ENCODE measurements at regions not wholly inside any gene's neighbourhood (a gene's known extent, or its start where the extent isn't known, plus 50 kb on each side); places are given as distances from the start of the nearest gene placed in this dataset.

GRCh38 chr6:99219788-99220187, 129.7 kb downstream of the FAXC start:
- Histone ChIP-seq H3K4me3 (no peak overlapping the region), H3K9ac (ENCODE audit: low read depth in 2 of 2, low read length in 2 of 2) (no peak overlapping the region), H3K9me3 (no peaks in the 10 kb centered on the region), H3K4me1 (no peaks in the 10 kb centered on the region), H3K36me3 (no peaks in the 10 kb centered on the region), H3K27me3 (no peaks in the 10 kb centered on the region), H3K27ac (no peak overlapping the region)
- DNase-seq = no peak
- intact Hi-C loops (cut with DNase I) = no loop called here
- TF ChIP-seq CTCF (IDR thresholded peaks at IDR 0.05) = no peak

- no peaks in the 10 kb centered on the region for H3K27me3 ChIP-seq
- H3K27ac ChIP-seq = no peak overlapping the region
- H3K4me3 ChIP-seq = no peak overlapping the region
- no peak for DNase-seq
- H3K9ac ChIP-seq (ENCODE audit: low read depth in 2 of 2, low read length in 2 of 2) = no peak overlapping the region
- no peak for TF ChIP-seq CTCF (IDR thresholded peaks at IDR 0.05)
- no peaks in the 10 kb centered on the region for H3K36me3 ChIP-seq
- H3K9me3 ChIP-seq = no peaks in the 10 kb centered on the region
- intact Hi-C loops (cut with DNase I) = no loop called here
- H3K4me1 ChIP-seq = no peaks in the 10 kb centered on the region
Measured at GRCh38 chr6:99216959-99217358, 132.5 kb downstream of the FAXC start.

- H3K27ac ChIP-seq = no peak overlapping the region
- no peak for TF ChIP-seq CTCF (IDR thresholded peaks at IDR 0.05)
- intact Hi-C loops (cut with DNase I) = no loop called here
Measured at GRCh38 chr6:99195986-99196655, 153.4 kb downstream of the FAXC start.

GRCh38 chr6:99192561-99192960, 156.9 kb downstream of the FAXC start:
- no peak overlapping the region for H3K9ac ChIP-seq (ENCODE audit: low read depth in 2 of 2, low read length in 2 of 2)
- DNase-seq = no peak
- H3K27ac ChIP-seq = no peak overlapping the region
- H3K9me3 ChIP-seq = no peaks in the 10 kb centered on the region
- no peak overlapping the region for H3K4me3 ChIP-seq
- H3K4me1 ChIP-seq = no peaks in the 10 kb centered on the region
- H3K27me3 ChIP-seq = no peaks in the 10 kb centered on the region
- TF ChIP-seq CTCF (IDR thresholded peaks at IDR 0.05) = no peak
- H3K36me3 ChIP-seq = no peaks in the 10 kb centered on the region
- intact Hi-C loops (cut with DNase I) = no loop called here

More at GRCh38 chr6:99195986-99196655, 153.4 kb downstream of the FAXC start:
- H3K9me3 ChIP-seq = no peaks in the 10 kb centered on the region
- H3K9ac ChIP-seq (ENCODE audit: low read depth in 2 of 2, low read length in 2 of 2) = no peak overlapping the region
- H3K4me1 ChIP-seq = no peaks in the 10 kb centered on the region
- H3K36me3 ChIP-seq = no peaks in the 10 kb centered on the region
- H3K27me3 ChIP-seq = no peaks in the 10 kb centered on the region
- no peak overlapping the region for H3K4me3 ChIP-seq
- no peak for DNase-seq

GRCh38 chr6:99189823-99190721, 159.4 kb downstream of the FAXC start:
- H3K4me1 ChIP-seq = no peaks in the 10 kb centered on the region
- intact Hi-C loops (cut with DNase I) = no loop called here
- H3K9me3 ChIP-seq = no peaks in the 10 kb centered on the region
- DNase-seq = no peak
- H3K4me3 ChIP-seq = no peak overlapping the region
- H3K36me3 ChIP-seq = no peaks in the 10 kb centered on the region
- H3K27ac ChIP-seq = no peak overlapping the region
- H3K27me3 ChIP-seq = no peaks in the 10 kb centered on the region
- no peak overlapping the region for H3K9ac ChIP-seq (ENCODE audit: low read depth in 2 of 2, low read length in 2 of 2)
- no peak for TF ChIP-seq CTCF (IDR thresholded peaks at IDR 0.05)
